HEK293T (cell line): ENCODE measurements at regions not wholly inside any gene's neighbourhood (a gene's known extent, or its start where the extent isn't known, plus 50 kb on each side); places are given as distances from the start of the nearest gene placed in this dataset.

Source experiments
- CTCF ChIA-PET: fragments of 350-600 bp; formaldehyde crosslinking; extraction: SDS; loops from one replicate; lab custom pipeline; 2021; ENCODE audit warnings: antibody characterized with exemption, inconsistent platforms; lab: Yijun Ruan, JAX
- POLR2A ChIA-PET: fragments of 350-600 bp; formaldehyde crosslinking; extraction: SDS; loops from one replicate; lab custom pipeline; 2020; ENCODE audit warnings: antibody characterized with exemption, inconsistent platforms; lab: Yijun Ruan, JAX
- DNase-seq: peaks from one replicate; pipeline ENCODE4 v3.0.0; 2012; ENCODE audit warnings: mixed read lengths; ENCODE audit errors: extremely low spot score
- ARNT ChIP-seq: fragments of 450-650 bp; IDR thresholded peaks from 2 replicates; pipeline ENCODE4 v1.6.1; 2017; ENCODE audit warnings: mild to moderate bottlenecking
- BHLHE40 ChIP-seq: fragments of 450-650 bp; IDR thresholded peaks from 2 replicates; pipeline ENCODE4 v1.6.1; 2016; ENCODE audit warnings: mild to moderate bottlenecking, moderate library complexity, borderline replicate concordance
- CTBP1 ChIP-seq: fragments of 450-650 bp; IDR thresholded peaks from 2 replicates; pipeline ENCODE4 v1.6.1; 2016; ENCODE audit warnings: borderline replicate concordance
- ELF4 ChIP-seq: fragments of 450-650 bp; IDR thresholded peaks from 2 replicates; pipeline ENCODE4 v1.6.1; 2017; ENCODE audit warnings: antibody characterized with exemption
- FOXA1 ChIP-seq: fragments of 450-650 bp; IDR thresholded peaks from 2 replicates; pipeline ENCODE4 v1.6.1; 2016; ENCODE audit warnings: mild to moderate bottlenecking
- FOXK2 ChIP-seq: fragments of 450-650 bp; IDR thresholded peaks from 2 replicates; pipeline ENCODE4 v1.6.1; 2016; ENCODE audit warnings: mild to moderate bottlenecking
- FOXM1 ChIP-seq: fragments of 450-650 bp; IDR thresholded peaks from 2 replicates; pipeline ENCODE4 v1.6.1; 2017; ENCODE audit warnings: mild to moderate bottlenecking, borderline replicate concordance
- HDGF ChIP-seq: fragments of 450-650 bp; IDR thresholded peaks from 2 replicates; pipeline ENCODE4 v1.6.1; 2017; ENCODE audit warnings: antibody characterized with exemption, borderline replicate concordance
- L3MBTL2 ChIP-seq: fragments of 450-650 bp; conservative IDR thresholded peaks from 2 replicates; pipeline ENCODE4 v1.6.1; 2016; ENCODE audit warnings: mild to moderate bottlenecking
- LEF1 ChIP-seq: fragments of 450-650 bp; IDR thresholded peaks from 2 replicates; pipeline ENCODE4 v1.6.1; 2017; ENCODE audit warnings: mild to moderate bottlenecking, borderline replicate concordance
- NFRKB ChIP-seq: fragments of 450-650 bp; IDR thresholded peaks from 2 replicates; pipeline ENCODE4 v1.6.1; 2016; ENCODE audit warnings: mild to moderate bottlenecking, moderate library complexity
- SP1 ChIP-seq: fragments of 450-650 bp; IDR thresholded peaks from 2 replicates; pipeline ENCODE4 v1.6.1; 2017
- SUZ12 ChIP-seq: fragments of 450-650 bp; IDR thresholded peaks from 2 replicates; pipeline ENCODE4 v1.6.1; 2016; ENCODE audit warnings: mild to moderate bottlenecking
- TARDBP ChIP-seq: fragments of 450-650 bp; IDR thresholded peaks from 2 replicates; pipeline ENCODE4 v1.6.1; 2016
- ZNF384 ChIP-seq: fragments of 450-650 bp; IDR thresholded peaks from 2 replicates; pipeline ENCODE4 v1.6.1; 2016
- TF ChIP-seq, protein P1 (sequence below): fragments of 450-650 bp; IDR thresholded peaks from 2 replicates; pipeline ENCODE4 v1.6.1; 2016

DNA sequence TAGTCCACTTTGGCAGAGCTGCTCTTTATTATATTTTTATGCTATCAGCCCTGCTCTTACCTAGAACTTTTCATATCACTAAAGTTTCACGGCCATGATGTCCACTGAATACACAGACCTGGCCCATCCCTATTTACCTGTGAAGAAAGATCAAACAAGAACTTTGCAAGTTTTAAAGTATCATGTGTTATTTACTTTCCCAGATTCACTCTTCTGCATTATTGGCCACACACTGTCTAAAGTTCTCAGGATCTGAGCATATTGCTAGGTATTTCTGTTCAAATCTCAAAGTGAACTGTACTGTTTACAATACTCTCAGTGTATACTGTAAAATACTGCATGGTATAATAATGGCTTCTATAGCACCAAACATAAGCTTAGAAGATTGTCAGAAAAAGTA is 405.2 kb downstream of the KLF12 start:
- DNase-seq, result no peak
- ChIA-PET CTCF (no interaction called here), POLR2A (no interaction called here)
- TF ChIP-seq TARDBP, result no peak
- TF ChIP-seq L3MBTL2, result no peak
- TF ChIP-seq ARNT, result no peak
- no peak for TF ChIP-seq LEF1
- TF ChIP-seq, protein P1, sequence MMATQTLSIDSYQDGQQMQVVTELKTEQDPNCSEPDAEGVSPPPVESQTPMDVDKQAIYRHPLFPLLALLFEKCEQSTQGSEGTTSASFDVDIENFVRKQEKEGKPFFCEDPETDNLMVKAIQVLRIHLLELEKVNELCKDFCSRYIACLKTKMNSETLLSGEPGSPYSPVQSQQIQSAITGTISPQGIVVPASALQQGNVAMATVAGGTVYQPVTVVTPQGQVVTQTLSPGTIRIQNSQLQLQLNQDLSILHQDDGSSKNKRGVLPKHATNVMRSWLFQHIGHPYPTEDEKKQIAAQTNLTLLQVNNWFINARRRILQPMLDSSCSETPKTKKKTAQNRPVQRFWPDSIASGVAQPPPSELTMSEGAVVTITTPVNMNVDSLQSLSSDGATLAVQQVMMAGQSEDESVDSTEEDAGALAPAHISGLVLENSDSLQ, result no peak
- no peak for TF ChIP-seq ELF4
- no peak for TF ChIP-seq NFRKB
- no peak for TF ChIP-seq HDGF
- TF ChIP-seq FOXK2, result no peak
- no peak for TF ChIP-seq FOXA1
- TF ChIP-seq BHLHE40, result no peak
- no peak for TF ChIP-seq SUZ12
- TF ChIP-seq FOXM1, result no peak
- no peak for TF ChIP-seq CTBP1
- TF ChIP-seq SP1, result no peak
- TF ChIP-seq ZNF384, result no peak

GRCh38 chr13:73722120-73722519 is 412.1 kb downstream of the KLF12 start:
- CTCF ChIA-PET, result interaction anchor here (0.6 to 1.6 kb wide), 3 partner anchors 109 to 566 kb away, joined by 3 to 4 read pairs (median 3); no protein-coding TSS in a partner anchor

GRCh38 chr13:73721571-73721970 is 412.6 kb downstream of the KLF12 start:
- no peak for DNase-seq
- POLR2A ChIA-PET, result no interaction called here
- no peak for TF ChIP-seq ZNF384
- no peak for TF ChIP-seq ARNT
- TF ChIP-seq FOXM1, result no peak
- TF ChIP-seq BHLHE40, result no peak
- TF ChIP-seq L3MBTL2, result no peak
- CTCF ChIA-PET, result no interaction called here

More at GRCh38 chr13:73722120-73722519, 412.1 kb downstream of the KLF12 start:
- POLR2A ChIA-PET, result no interaction called here
- DNase-seq, result no peak
- TF ChIP-seq, protein P1, result peak; percentile 51
- TF ChIP-seq ZNF384, result no peak

DNA sequence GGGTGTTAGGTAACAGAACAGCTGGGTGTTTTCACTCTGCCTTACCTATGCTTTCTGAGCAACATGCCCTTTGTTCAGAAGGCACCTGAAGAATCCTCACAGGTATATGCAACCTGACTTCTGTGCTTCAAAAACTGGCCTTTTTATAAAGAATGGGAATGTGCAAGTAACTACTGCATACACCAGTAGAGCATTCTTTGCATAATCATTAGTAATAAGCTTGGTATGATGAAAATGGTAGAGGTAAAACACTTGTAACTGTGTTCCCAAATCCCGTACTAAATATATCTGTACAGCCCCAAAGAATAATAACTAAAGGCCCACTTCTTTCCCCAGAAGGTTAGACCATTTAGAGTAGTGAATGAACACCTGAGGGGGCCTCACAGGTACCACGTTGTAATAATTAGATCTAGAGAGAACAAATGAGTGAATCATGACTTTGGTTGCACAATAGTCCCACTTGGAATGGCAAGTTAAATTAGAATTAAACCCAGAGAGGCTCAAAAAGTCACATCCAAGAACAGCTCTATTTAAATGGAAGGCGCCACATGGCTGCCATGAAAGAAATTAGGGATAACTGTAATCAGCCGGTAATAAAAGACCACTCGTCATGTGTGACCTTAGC is 413.9 kb downstream of the KLF12 start:
- CTCF ChIA-PET, result no interaction called here
- POLR2A ChIA-PET, result interaction anchor here (0.8 kb wide), 1 partner anchor 9 kb away, joined by 3 read pairs; no protein-coding TSS in a partner anchor

GRCh38 chr13:73718246-73718645 is 416.0 kb downstream of the KLF12 start:
- no peak for TF ChIP-seq TARDBP
- no peak for TF ChIP-seq ARNT
- TF ChIP-seq, protein P1, result no peak
- no peak for TF ChIP-seq CTBP1
- no peak for TF ChIP-seq SUZ12
- no peak for TF ChIP-seq FOXA1
- CTCF ChIA-PET, result no interaction called here
- DNase-seq, result no peak
- POLR2A ChIA-PET, result no interaction called here

More for the DNA sequence above, 413.9 kb downstream of the KLF12 start:
- no peak for DNase-seq
- TF ChIP-seq, protein P1, result no peak
- TF ChIP-seq SUZ12, result no peak
- no peak for TF ChIP-seq LEF1
- no peak for TF ChIP-seq BHLHE40
- TF ChIP-seq ELF4, result no peak
- no peak for TF ChIP-seq HDGF
- TF ChIP-seq TARDBP, result no peak
- no peak for TF ChIP-seq ARNT
- TF ChIP-seq FOXM1, result no peak
- TF ChIP-seq CTBP1, result no peak
- TF ChIP-seq NFRKB, result no peak

DNA sequence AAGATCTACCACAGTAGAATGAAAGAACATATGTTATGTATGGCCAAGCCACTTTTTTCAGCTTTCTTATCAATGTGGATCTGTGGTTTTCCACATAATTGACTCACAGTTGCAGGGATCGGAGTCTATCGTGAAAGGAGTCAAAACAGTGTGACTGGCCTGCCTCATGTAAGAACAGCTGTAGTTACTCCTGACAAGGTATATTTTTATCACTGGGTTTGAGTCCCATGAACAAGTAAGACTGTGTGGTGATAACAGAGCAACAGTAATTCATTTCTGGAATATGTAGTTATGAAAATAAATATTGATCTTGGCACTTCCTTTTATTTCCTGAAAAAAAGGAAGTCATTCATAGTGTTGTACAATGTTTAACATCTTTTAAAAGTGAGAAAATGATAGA is 416.6 kb downstream of the KLF12 start:
- ChIA-PET CTCF (no interaction called here), POLR2A (no interaction called here)
- no peak for TF ChIP-seq TARDBP
- no peak for DNase-seq
